ENCODE measurements at regions not wholly inside any gene's neighbourhood (a gene's known extent, or its start where the extent isn't known, plus 50 kb on each side); places are given as distances from the start of the nearest gene placed in this dataset.

DNA sequence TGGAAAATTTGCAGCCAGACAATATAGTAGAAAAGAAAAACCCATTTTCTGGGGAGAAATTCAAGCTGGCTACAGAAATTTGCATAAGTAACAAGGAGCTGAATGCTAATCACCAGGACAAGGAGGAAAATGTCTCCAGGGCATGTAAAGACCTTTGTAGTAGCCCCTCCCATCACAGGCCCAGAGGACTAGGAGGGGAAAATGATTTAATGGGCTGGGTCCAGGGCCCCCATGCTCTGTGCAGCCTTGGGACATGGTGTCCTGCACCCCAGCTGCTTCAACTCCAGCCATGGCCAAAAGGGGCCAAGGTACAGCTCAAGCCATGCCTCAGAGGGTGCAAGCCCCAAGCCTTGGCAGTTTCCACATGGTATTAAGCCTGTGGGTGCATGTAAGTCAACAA lies 197.6 kb upstream of the POU1F1 start:
- H3K4me2 ChIP-seq (ENCODE audit: low read length), result no peak overlapping the region
- no peaks in the 10 kb centered on the region for H3F3A ChIP-seq (ENCODE audit: insufficient read depth, low read length, poor library complexity, severe bottlenecking)
- no peaks in the 10 kb centered on the region for H3K9me3 ChIP-seq (ENCODE audit: low read length)
- no peak overlapping the region for H3K4me3 ChIP-seq (ENCODE audit: low read length)
- H3K36me3 ChIP-seq (ENCODE audit: insufficient read depth, low read length), result no peaks in the 10 kb centered on the region
- no peaks in the 10 kb centered on the region for H3K9me2 ChIP-seq (ENCODE audit: insufficient read depth, low read length)
- no peak overlapping the region for H3K9ac ChIP-seq (ENCODE audit: low read length)
- H3K79me2 ChIP-seq (replicated peaks; ENCODE audit: insufficient read depth, low read length), result no peaks in the 10 kb centered on the region
- no peak overlapping the region for H2AFZ ChIP-seq (ENCODE audit: low read depth, low read length)
- H3K27me3 ChIP-seq (ENCODE audit: insufficient read depth, low read depth, low read length), result no peaks in the 10 kb centered on the region
- no peak overlapping the region for H3K27ac ChIP-seq (ENCODE audit: low read length)
- TF ChIP-seq RAD21 (conservative IDR thresholded peaks at IDR 0.05) (no peak), POLR2AphosphoS5 (IDR thresholded peaks at IDR 0.05) (no peak), MXI1 (conservative IDR thresholded peaks at IDR 0.05; ENCODE audit: poor library complexity, severe bottlenecking) (no peak), REST (IDR thresholded peaks at IDR 0.05; ENCODE audit: borderline replicate concordance) (no peak), EP300 (conservative IDR thresholded peaks at IDR 0.05; ENCODE audit: poor library complexity, severe bottlenecking) (no peak), SMC3 (conservative IDR thresholded peaks at IDR 0.05; ENCODE audit: poor library complexity) (no peak), EZH2 (IDR thresholded peaks at IDR 0.05; ENCODE audit: borderline replicate concordance, insufficient read depth, low read length, poor library complexity, severe bottlenecking) (no peak), TAF1 (IDR thresholded peaks at IDR 0.05; ENCODE audit: low read depth) (no peak)
- TF ChIP-seq, protein P1, sequence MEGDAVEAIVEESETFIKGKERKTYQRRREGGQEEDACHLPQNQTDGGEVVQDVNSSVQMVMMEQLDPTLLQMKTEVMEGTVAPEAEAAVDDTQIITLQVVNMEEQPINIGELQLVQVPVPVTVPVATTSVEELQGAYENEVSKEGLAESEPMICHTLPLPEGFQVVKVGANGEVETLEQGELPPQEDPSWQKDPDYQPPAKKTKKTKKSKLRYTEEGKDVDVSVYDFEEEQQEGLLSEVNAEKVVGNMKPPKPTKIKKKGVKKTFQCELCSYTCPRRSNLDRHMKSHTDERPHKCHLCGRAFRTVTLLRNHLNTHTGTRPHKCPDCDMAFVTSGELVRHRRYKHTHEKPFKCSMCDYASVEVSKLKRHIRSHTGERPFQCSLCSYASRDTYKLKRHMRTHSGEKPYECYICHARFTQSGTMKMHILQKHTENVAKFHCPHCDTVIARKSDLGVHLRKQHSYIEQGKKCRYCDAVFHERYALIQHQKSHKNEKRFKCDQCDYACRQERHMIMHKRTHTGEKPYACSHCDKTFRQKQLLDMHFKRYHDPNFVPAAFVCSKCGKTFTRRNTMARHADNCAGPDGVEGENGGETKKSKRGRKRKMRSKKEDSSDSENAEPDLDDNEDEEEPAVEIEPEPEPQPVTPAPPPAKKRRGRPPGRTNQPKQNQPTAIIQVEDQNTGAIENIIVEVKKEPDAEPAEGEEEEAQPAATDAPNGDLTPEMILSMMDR (IDR thresholded peaks at IDR 0.05; ENCODE audit: poor library complexity, severe bottlenecking), result no peak
- no peaks in the 10 kb centered on the region for H4K20me1 ChIP-seq (ENCODE audit: insufficient read depth)

- no peak overlapping the region for H3K4me2 ChIP-seq (ENCODE audit: low read length)
- H4K20me1 ChIP-seq (ENCODE audit: insufficient read depth), result no peaks in the 10 kb centered on the region
- no peak for TF ChIP-seq EZH2 (IDR thresholded peaks at IDR 0.05; ENCODE audit: borderline replicate concordance, insufficient read depth, low read length, poor library complexity, severe bottlenecking)
- no peak for TF ChIP-seq REST (IDR thresholded peaks at IDR 0.05; ENCODE audit: borderline replicate concordance)
- TF ChIP-seq POLR2AphosphoS5 (IDR thresholded peaks at IDR 0.05), result no peak
- TF ChIP-seq, protein P1 (IDR thresholded peaks at IDR 0.05; ENCODE audit: poor library complexity, severe bottlenecking), result no peak
- no peak for TF ChIP-seq EP300 (conservative IDR thresholded peaks at IDR 0.05; ENCODE audit: poor library complexity, severe bottlenecking)
- TF ChIP-seq MXI1 (conservative IDR thresholded peaks at IDR 0.05; ENCODE audit: poor library complexity, severe bottlenecking), result no peak
- no peak for TF ChIP-seq TAF1 (IDR thresholded peaks at IDR 0.05; ENCODE audit: low read depth)
- TF ChIP-seq RAD21 (conservative IDR thresholded peaks at IDR 0.05), result no peak
- no peak for TF ChIP-seq SMC3 (conservative IDR thresholded peaks at IDR 0.05; ENCODE audit: poor library complexity)
- no peak overlapping the region for H3K9ac ChIP-seq (ENCODE audit: low read length)
- no peaks in the 10 kb centered on the region for H3F3A ChIP-seq (ENCODE audit: insufficient read depth, low read length, poor library complexity, severe bottlenecking)
- no peaks in the 10 kb centered on the region for H3K79me2 ChIP-seq (replicated peaks; ENCODE audit: insufficient read depth, low read length)
- H3K27ac ChIP-seq (ENCODE audit: low read length), result no peak overlapping the region
- H3K27me3 ChIP-seq (ENCODE audit: insufficient read depth, low read depth, low read length), result no peaks in the 10 kb centered on the region
- no peak overlapping the region for H2AFZ ChIP-seq (ENCODE audit: low read depth, low read length)
- no peak overlapping the region for H3K4me3 ChIP-seq (ENCODE audit: low read length)
- H3K36me3 ChIP-seq (ENCODE audit: insufficient read depth, low read length), result no peaks in the 10 kb centered on the region
- H3K9me3 ChIP-seq (ENCODE audit: low read length), result no peaks in the 10 kb centered on the region
- H3K9me2 ChIP-seq (ENCODE audit: insufficient read depth, low read length), result no peaks in the 10 kb centered on the region
Measured at GRCh38 chr3:87468938-87469337, 192.6 kb upstream of the POU1F1 start.

All from neural cell (in vitro differentiated cells).